HCT116 (cell line): ENCODE measurements at regions not wholly inside any gene's neighbourhood (a gene's known extent, or its start where the extent isn't known, plus 50 kb on each side); places are given as distances from the start of the nearest gene placed in this dataset.

Experiments used
- CEBPB ChIP-seq: IDR thresholded peaks from 2 replicates; pipeline ENCODE4 v1.6.1; 2012; ENCODE audit warnings: low read depth
- CTCF ChIP-seq, 3 experiments: fragments of 200-600 bp in 1 of 3; sonication (generic) in 1 of 3; IDR thresholded peaks in 2 of 3; conservative IDR thresholded peaks in 1 of 3; 2 replicates each; pipeline ENCODE4 v1.5.1; 2012 to 2017; ENCODE audit warnings: low read depth in 2 of 3, low read length in 2 of 3, antibody characterized with exemption in 1 of 3, borderline replicate concordance in 1 of 3, control low read depth in 1 of 3, mild to moderate bottlenecking in 1 of 3, mixed read lengths in 1 of 3, mixed run types in 1 of 3, moderate library complexity in 1 of 3; ENCODE audit not compliant: insufficient read depth in 1 of 3
- EZH2 ChIP-seq: fragments of 200-600 bp; sonication (generic); IDR thresholded peaks from 2 replicates; pipeline ENCODE4 v1.6.1; 2017; ENCODE audit warnings: antibody characterized with exemption, mixed run types
- FOSL1 ChIP-seq: IDR thresholded peaks from 2 replicates; pipeline ENCODE4 v1.6.1; 2012; ENCODE audit warnings: low read depth
- JUND ChIP-seq: IDR thresholded peaks from 2 replicates; pipeline ENCODE4 v1.6.1; 2012
- POLR2A ChIP-seq: IDR thresholded peaks from 2 replicates; pipeline ENCODE4 v1.7.0; 2011; ENCODE audit warnings: borderline replicate concordance; ENCODE audit not compliant: insufficient read depth, insufficient read length; ENCODE audit errors: extremely low read depth
- POLR2AphosphoS5 ChIP-seq: IDR thresholded peaks from 2 replicates; pipeline ENCODE4 v1.6.1; 2011; ENCODE audit warnings: mild to moderate bottlenecking, low read depth, low read length, moderate library complexity
- RAD21 ChIP-seq: IDR thresholded peaks from 2 replicates; pipeline ENCODE4 v1.6.1; 2012; ENCODE audit warnings: low read depth, mild to moderate bottlenecking
- REST ChIP-seq: IDR thresholded peaks from 2 replicates; pipeline ENCODE4 v1.6.1; 2012; ENCODE audit warnings: low read depth
- SIN3A ChIP-seq: IDR thresholded peaks from 2 replicates; pipeline ENCODE4 v1.6.1; 2012; ENCODE audit warnings: low read depth
- SRF ChIP-seq: IDR thresholded peaks from 2 replicates; pipeline ENCODE4 v1.6.1; 2012; ENCODE audit warnings: low read depth
- YY1 ChIP-seq: IDR thresholded peaks from 2 replicates; pipeline ENCODE4 v1.6.1; 2011; ENCODE audit warnings: low read length, low read depth, moderate library complexity, mild to moderate bottlenecking; ENCODE audit not compliant: insufficient replicate concordance; ENCODE audit errors: extremely low read depth
- ZBTB33 ChIP-seq: IDR thresholded peaks from 2 replicates; pipeline ENCODE4 v1.6.1; 2011; ENCODE audit warnings: mild to moderate bottlenecking, low read length, moderate library complexity; ENCODE audit not compliant: insufficient replicate concordance; ENCODE audit errors: extremely low read depth
- ZNF274 ChIP-seq: fragments of 200-500 bp; sonication (Bioruptor generic); IDR thresholded peaks from 2 replicates; pipeline ENCODE4 v1.6.1; 2014; ENCODE audit warnings: mild to moderate bottlenecking, low read depth, low read length, inconsistent platforms

- TF ChIP-seq REST (no peak), ZBTB33 (no peak), CTCF (IDR thresholded peaks at IDR 0.05 in 2 of 3, conservative IDR thresholded peaks at IDR 0.05 in 1 of 3; ENCODE audit: borderline replicate concordance in 1 of 3, insufficient read depth in 1 of 3, low read depth in 2 of 3, low read length in 2 of 3) (no peak), POLR2A (no peak), POLR2AphosphoS5 (no peak), RAD21 (no peak), ZNF274 (no peak), EZH2 (no peak), CEBPB (no peak), YY1 (no peak), FOSL1 (no peak), SIN3A (no peak), JUND (no peak), SRF (no peak)
These were observed 177.9 kb upstream of the FUT9 start for GRCh38 chr6:95837890-95838289.
